T-helper 2 cell (primary cell): ENCODE measurements at regions not wholly inside any gene's neighbourhood (a gene's known extent, or its start where the extent isn't known, plus 50 kb on each side); places are given as distances from the start of the nearest gene placed in this dataset.

Experiments
- DNase-seq, 5 experiments: peaks; one replicate each; pipeline versions ENCODE4 v3.0.0 to v3.0.0-alpha.2; 2012 to 2022

DNA sequence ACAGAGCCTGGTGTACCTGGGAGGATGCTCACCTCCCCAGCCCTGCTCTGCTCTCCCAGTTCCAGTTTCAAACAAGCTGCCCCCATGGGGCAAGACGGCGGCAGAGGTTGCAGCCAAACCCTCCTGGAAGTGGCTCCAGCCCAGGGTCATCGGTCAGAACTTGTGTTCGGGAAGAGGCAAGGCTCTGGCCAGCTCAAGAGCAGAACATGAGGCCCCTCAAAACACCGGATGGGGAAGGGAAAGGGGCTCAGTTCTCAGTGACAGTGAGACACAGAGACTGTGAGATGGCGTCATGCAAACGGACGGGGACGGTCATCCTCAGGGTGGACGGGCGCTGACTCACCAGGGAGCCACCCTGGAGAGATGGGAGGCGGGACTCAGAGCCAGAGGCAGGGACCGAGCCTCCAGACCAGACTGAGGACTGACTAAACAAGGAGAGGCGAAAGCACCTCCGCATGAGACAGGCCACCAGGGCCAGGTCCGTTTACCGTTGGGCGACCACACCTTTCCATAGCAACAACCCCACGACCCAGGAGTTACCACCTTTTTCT lies 63.9 kb upstream of the GALNT9 start:
- DNase-seq: peak in 1 of 5 experiments; percentile 1

DNA sequence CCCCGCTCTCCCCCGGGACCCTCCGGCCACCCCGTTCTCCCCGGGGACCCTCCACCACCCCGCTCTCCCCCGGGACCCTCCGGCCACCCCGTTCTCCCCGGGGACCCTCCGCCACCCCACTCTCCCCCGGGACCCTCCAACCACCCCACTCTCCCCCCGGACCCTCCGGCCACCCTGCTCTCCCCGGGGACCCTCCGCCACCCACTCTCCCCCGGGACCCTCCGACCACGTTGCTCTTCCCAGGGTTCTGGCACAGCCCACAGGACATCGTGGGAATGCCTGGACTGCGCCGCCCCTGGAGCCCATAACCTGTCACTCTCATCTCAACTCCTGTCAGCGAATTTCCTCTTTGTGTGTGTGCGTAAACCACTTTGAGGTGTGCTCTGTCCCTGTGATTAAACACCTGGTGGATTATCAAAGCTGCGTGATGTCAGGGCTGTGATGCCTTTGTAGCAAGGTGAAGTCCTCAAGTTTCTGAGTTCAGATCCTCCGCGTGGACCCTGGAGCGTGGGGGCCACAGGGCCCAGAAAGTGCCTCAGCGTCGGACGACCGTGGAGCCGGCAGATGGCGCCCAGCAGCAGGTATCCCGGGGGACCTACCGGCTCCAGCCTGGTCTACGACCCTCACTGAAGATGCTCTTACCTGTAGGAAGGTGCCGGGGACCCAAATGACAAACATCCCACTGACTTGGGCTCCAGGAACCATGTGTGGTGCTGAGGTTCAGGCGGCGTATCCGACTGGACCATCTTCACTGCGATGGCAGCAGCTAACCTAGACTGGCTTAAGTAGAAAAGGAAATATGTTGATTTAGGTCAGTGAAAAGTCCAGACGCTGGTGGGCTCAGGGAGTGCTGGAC lies 63.2 kb upstream of the GALNT9 start:
- DNase-seq: no peak

DNA sequence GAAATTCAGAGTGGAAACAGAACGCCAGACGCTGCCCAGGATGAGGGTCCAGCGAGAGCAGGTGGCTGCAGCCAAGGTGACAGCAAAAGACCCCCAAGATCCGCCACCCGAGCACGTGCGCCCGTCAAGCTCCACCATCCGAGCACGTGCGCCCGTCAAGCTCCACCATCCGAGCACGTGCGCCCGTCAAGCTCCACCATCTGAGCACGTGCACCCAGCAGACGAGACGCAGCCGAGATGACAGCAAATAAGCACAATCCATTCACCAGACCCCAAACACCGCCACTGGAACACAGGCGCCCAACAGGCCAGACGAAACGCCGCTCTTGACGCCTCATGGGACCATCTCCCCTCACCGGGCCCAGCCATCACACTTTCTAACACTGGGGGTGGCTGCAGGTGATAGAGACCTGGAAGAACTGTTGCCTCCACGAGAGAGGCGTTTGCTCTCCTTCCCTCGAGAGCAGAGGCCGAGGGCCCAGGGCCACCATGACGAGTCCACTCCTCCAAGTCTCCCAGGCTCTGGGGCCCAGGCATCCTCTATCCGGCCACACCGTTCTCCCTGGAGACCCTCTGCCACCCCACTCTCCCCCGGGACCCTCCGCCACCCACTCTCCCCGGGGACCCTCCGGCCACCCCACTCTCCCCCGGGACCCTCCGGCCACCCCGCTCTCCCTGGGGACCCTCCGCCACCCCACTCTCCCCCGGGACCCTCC lies 62.1 kb upstream of the GALNT9 start:
- peak in 1 of 5 experiments; percentile 2 for DNase-seq

DNA sequence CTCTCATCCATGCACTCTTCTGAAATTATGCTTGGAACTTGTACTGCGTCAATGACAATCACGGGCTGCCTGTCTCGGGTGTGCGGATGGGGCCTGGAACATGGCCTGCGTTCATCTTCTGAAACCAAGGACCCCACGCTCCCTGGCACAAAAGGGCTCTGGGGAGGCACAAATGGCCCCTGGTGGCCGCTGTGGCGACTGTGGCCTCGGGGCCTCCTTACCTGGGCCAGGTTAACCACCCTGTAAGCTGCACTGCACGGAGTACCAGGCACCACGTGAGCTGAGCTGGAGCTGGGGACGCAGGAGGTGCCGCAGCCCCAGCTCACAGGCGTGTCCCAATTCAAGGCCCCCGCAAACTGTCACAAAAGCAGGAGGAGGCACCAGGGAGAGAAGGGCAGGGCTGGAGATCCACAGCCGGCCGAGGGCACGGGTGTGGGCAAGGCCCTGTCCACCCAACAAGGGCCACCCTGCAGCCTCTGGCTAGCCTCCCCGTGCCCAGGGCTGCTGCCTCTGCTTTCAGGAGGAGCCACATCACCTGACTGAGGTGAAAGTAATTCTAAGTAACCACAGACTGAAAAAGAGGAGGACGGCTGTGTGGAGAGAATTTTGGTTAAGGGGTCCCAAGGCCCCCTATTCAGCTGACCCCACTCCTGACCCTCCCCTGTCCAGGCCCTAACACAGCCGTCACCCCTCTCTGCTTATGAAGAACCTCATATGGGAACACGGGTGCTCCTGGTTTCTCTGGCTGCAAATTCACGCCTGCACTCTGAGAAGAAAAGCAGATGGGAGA lies 61.1 kb upstream of the GALNT9 start:
- no peak for DNase-seq

DNA sequence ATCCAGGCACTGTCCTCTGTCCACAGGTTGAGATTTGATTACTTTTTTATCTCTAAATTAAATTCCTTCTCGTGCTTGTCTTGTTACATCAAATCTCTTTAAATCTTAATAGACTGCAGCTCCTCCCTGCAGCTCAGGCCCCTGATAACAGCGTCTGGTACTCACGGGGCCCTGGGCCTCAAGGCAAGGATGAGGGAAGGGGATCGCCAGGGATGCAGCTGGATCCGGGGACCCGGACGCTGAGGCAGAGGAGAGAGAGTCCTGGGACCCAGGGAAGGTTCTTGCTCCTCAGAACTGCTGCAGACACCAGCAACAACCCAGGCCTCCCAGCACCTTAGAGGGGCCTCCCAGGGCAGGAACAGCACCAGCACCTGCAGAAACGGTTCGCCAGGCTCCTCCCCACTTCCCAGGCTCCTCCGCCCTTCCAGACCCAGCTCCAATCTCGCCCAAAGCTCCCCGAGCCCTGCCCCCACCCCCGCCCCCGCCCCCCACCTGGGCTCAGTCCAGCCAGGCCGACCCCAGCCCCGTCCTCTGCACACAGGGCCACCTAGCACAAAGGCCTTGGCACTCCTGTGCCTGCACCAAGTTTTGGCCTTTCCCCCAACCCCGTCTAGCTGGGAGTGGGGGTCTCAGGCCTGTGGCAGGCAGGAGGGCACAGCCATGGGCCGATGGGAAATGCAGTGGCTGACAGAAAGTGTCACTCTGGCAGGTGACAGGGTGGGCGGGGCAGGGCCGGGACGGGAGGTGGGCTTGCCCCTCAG lies 60.3 kb upstream of the GALNT9 start:
- DNase-seq: no peak

DNA sequence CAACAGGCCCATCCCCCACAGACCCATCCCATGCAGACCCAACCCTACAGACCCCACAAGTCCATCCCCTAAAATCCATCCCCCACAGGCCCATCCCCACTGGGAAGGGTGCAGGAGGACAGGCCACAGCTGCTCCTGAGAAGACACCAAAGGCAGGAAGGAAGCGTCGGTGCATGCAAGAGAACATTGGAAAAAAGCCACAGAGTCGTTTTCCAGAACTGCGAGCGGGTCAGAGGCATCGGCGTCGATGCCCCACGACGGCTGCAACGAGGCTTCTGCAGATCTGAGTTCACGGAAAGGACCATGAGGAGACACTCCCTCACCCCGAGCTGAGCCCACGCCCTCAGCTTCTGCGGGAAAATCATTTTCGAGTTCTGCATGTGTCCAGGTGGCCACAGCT lies 59.6 kb upstream of the GALNT9 start:
- no peak for DNase-seq

DNA sequence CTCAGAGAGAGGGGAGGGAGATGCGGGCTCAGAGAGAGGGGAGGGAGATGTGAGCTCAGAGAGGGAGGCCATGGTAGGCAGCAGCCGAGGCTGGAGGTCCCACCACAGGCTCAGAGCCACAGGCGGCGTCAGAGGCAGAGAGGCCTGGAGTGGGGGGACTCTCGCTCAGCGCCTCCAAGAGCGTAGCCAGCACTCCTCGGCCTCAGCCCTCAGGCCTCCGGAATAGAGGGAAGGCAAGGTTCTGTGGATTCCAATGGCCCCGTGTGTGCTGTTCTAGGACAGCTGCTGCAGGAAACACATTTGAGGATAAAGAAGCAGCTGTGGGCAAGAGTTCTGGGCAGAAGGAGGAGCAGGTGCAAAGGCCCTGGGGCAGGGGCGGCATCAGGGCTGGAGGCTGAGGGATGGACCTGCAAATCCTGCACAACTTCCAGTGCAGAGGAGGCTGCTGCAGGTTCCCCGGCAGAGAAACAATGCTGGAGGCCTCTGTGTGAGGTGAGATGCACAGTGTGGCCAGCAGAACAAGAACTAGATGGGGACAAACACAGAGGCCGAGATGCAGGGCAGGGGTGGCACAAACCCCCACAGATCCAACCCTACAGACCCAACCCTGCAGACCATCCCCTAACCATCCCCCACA lies 59.1 kb upstream of the GALNT9 start:
- DNase-seq: no peak

DNA sequence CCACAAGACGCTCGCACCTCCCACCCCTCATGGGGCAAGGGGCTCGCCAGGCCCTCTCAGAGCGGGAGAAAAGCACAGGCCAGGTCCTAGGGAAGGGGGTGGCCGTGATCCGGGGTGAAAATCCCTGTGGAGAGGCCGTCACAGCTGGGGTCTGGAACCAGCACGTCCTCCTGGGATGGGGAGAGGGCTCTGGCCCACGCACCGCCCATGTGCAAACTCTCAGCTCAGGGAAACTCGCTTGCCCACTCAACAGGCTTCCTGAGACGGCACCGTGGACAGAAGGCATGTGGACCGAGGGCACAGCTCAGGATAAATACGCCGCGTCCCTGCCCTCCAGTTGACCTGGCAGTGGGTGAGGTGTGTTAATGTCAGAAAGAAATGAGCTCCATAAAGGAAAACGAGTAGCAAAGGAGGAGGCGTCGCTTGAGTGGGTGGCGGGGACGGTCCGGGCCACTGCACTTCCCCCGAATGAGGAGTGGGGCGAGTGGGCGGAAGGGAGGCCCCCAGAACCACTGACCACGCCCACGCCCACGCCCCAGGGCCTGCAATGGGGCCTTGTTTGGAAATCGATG lies 57.6 kb upstream of the GALNT9 start:
- no peak for DNase-seq

DNA sequence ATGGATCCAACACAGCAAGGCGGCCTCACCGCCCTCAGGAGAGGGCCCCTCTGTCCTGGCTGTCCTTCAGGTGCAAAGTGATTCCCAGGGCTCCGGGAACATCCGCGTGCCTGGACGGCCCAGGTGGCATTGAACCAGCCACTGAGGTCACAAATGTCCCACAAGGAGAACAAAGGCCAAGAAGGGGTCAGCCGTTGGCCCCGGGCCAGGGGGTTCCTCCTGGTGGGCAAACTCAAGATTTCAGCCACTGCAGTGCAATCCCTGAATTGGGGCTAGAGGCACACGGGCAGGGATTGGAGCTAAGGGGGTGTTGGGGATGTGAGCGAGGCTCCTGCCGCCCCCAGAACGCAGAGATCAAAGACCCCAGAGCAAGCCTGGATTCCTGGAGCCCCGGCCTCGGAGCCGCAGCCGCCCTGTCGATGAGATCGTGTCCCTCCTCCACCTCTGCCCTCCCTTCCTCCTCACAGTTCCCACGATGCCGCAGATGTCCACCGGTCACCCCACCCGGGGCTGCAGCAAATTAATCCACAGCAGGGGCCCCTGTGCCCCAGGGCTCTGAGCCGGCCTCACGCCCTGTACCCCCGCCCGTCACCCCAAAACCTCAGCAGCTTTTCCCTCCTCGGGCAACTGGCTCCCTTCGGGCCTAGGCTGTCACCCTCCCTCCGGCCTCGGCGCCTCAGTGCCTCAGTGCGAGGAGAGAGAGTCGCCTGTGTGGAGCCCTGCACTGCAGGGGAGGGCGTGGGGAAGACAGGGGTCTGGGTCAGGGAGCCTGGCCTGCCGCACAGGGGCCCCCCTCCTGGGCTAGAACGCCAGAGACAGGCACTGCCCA lies 56.7 kb upstream of the GALNT9 start:
- no peak for DNase-seq

DNA sequence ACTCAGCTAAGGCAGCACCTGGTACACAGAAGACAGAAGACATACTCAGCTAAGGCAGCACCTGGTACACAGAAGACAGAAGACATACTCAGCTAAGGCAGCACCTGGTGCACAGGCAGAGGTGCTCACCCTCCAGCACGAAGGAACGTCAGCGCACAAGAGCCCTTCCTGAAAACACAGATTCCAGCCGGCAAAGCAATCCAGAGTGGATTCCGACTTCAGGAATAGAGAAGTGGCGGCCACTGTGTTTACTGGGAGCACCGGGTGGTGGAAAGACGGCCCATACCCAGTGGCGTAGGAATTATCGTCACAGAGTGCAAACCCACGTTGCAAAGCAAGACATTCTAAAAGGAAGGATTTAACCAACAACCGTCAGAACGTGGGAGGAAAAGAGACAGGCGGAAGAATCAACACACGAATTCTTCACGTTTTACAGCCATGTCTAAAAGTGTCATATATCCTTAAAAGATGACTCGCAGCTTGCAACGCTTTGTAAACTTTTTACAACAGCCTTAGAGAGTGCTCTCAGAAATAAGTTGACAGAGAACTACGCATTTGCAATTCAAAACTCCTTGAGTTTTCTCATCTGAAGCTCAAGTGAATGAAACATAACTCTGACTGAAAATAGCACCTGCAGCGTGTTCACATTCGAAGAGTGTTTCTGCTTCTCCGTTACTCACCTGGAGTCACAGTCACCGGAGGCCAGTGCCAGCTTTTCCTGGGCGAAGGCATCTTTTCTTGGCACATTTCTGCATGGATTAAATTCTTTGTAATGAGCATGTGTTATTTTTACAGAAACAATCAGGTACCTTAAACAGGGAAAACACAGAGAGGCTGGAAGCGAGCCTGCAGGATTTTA lies 55.8 kb upstream of the GALNT9 start:
- DNase-seq: no peak

DNA sequence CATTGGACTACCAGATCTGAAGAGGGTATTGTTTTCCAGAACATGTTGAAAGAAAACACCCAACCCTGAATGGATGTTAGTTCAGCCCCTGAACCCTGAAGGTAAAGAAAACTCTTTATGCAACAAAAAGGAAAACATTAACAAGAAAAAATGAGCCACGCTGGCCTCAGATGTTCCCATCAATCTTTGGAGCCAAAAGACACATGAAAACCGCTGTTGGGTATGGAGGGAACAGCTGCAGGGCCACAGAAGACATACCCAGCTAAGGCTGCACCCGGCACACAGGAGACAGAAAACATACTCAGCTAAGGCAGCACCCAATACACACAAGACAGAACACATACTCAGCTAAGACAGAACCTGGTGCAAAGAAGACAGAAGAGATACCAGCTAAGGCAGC lies 51.3 kb upstream of the GALNT9 start:
- no peak for DNase-seq

DNA sequence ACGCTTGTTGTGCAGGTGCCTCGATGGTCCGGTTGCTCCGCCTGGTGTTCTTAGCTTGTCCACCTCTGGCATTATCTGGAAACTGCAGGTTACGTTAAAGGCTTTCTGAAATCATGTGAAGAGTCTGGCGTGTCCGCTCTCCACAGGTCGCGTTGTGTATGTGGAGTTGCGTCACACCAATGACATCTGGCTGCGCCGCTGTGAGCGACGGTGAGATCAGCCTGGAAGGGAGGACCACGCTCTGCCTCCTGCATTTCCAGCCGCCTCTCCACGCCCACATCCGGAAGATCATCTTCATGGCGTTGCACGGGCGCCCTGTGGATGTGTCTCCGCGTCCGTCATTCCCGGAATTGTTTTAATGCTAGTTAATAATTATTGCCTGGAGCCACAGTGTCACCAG lies 50.6 kb upstream of the GALNT9 start:
- no peak for DNase-seq

DNA sequence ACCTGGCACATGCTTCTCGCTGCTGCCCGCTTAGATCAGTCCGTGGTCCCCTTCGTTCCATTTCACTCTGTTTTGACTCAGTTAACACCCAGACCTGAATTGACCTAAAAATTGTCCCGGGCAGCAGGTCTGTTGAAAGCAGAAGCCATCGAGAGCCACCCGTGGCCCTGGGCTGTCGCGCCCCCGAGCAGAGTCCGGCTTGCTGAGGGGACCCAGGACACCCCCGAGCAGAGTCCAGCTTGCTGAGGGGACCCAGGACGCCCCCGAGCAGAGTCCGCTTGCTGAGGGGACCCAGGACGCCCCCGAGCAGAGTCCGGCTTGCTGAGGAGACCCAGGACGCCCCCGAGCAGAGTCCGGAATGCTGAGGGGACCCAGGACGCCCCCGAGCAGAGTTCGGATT lies 50.2 kb upstream of the GALNT9 start:
- DNase-seq: no peak
